Amygdala (tissue), 56 donors: ENCODE measurements at regions not wholly inside any gene's neighbourhood (a gene's known extent, or its start where the extent isn't known, plus 50 kb on each side); places are given as distances from the start of the nearest gene placed in this dataset.

ENCODE experiments used
- DNase-seq, 56 donors: peaks; one replicate each; lab custom pipeline; 2025; lab: John Stamatoyannopoulos, UW

DNA sequence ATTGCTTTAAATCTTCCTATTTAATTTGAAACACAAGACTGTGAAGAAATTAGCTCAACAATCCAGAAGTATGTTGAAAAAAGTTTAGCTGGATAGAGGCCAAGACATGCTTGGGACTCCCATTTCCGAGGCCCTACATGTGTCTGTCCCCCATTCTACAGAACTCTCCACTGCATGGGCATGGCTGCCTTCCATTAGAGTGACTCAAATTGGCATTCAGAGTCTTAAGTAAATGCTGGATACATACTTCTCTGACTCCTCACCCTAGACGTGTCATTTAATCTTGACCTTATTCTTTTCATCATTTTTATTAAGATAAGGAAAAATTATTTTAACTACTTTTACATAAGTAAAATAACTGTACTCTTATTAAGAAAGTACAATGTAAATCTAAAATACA is 530.4 kb upstream of the CDH9 start:
- no peak for DNase-seq

DNA sequence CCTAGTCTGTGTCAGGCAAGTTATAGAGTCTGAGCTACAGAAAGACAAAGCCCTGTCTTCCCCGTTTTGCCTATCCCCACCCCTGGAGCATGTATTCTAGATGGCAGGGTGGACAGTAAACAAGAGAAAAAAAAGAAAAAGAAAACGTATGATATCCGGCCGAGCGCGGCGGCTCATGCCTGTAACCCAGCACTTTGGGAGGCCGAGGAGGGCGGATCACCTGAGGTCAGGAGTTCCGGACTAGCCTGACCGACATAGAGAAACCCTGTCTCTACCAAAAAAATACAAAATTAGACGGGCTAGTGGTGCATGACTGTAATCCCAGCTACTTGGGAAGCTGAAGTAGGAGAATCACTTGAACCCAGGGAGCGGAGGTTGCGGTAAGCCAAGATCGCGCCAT is 523.0 kb upstream of the CDH9 start:
- no peak for DNase-seq

- no peak for DNase-seq
These were observed 510.1 kb upstream of the CDH9 start for GRCh38 chr5:27548484-27548883.

GRCh38 chr5:27535031-27535557 is 496.7 kb upstream of the CDH9 start:
- no peak for DNase-seq

GRCh38 chr5:27532305-27532704 is 493.9 kb upstream of the CDH9 start:
- no peak for DNase-seq

GRCh38 chr5:27524515-27524914 is 486.1 kb upstream of the CDH9 start:
- no peak for DNase-seq

DNA sequence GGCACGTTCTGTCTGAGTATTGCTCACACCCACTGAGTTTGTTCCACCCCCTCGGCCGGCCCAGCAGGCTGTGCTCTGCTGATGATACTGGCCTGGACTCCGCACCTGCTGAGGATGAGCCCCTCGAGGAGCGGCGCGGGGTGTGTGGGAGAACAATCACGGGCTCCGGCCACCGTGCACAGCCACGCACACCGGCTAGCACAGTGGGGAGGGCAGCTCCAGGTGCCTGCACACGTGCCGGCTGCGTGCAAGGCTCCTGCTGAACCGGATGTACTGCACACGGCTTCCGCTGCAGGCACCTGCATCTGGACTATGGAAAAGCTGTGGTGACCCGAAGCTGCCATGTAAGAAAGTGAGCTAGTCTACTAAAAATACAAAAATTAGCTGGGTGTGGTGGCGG is 485.2 kb upstream of the CDH9 start:
- DNase-seq: no peak

- DNase-seq: no peak
These were observed 478.1 kb upstream of the CDH9 start for GRCh38 chr5:27516437-27516836.

DNA sequence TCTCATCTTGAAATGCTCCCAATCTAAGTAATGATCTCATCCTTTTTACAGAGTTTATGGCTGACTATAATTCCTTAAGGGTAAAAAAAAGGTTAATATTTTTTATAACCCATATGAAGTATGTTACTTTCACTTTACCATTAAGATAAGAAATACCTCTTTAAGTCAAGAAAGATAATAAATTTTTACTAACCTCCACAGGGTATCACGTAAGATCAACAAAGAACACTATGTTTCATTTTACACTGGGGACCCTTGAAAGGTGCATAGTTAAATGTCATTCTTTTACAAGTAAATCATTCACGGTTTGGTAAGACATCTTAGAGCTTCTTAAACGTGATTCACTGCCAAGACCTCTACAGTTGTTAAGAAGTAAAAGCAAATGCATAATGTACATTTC is 472.7 kb upstream of the CDH9 start:
- no peak for DNase-seq

DNA sequence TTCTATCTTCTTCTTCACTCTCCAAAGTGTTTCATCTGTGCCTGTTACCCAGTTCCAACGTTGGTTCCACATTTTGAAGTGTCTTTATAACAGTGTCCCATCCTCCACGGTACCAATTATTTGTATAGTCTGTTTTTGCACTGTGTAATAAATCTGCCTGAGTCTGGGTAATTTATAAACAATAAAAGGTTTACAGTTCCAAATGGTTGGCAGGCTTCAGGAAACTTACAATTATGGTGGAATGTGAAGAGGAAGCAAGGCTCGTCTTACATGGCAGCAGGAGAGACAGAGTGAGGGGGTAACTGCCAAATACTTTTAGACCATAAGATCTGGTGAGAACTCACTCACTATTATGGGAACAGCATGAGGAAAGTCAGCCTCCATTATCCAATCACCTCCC is 465.4 kb upstream of the CDH9 start:
- DNase-seq: no peak

DNA sequence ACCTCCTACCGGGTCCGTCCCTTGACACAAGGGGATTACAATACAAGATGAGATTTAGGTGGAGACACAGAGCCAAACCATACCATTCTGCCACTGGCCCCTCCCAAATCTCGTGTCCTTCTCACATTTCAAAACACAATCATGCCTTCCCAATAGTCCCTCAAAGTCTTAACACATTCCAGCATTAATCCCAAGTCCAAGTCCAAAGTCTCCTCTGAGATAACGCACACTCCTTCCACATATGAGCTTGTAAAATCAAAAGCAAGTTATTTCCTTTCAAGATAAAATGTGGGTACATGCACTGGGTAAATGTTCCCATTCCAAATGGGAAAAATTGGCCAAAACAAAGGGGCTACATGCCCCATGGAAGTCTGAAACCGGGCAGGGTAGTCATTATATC is 463.9 kb upstream of the CDH9 start:
- no peak for DNase-seq

DNA sequence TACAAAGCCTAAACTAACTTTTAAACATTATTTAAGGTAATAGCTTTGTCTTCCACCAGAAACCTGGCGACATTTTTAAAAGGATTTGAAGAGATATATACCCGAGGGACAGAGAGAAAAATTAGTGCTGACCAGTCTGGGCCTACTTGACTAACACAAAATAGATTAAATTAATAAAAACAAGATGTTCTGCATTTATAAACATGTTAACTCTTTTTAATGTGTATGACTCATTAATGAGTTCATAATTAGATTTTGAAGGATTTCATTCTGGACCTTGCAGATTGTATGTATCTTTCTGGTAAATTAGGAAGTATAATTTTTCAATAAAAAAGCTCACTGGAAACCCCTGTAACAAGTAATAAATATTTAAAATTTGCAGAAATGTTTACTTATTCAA is 459.1 kb upstream of the CDH9 start:
- no peak for DNase-seq

DNA sequence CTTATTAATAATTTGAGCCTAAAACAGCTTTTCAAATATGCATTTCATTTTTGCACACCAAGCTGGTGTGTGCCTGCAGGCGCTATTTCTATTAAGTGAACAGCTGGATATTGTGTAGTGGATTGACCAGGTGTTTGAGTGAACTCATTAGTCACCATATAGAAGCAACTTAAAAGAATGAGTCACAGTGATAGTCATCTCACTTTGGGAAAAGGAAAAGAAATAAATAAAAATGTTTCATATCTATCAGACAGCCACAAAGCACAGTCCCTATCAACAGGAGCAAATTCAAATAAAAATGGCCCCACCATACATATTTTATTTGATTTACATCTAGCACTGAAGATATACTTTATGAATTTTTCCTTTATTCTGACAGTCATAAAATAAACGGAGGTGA is 456.5 kb upstream of the CDH9 start:
- DNase-seq: no peak

DNA sequence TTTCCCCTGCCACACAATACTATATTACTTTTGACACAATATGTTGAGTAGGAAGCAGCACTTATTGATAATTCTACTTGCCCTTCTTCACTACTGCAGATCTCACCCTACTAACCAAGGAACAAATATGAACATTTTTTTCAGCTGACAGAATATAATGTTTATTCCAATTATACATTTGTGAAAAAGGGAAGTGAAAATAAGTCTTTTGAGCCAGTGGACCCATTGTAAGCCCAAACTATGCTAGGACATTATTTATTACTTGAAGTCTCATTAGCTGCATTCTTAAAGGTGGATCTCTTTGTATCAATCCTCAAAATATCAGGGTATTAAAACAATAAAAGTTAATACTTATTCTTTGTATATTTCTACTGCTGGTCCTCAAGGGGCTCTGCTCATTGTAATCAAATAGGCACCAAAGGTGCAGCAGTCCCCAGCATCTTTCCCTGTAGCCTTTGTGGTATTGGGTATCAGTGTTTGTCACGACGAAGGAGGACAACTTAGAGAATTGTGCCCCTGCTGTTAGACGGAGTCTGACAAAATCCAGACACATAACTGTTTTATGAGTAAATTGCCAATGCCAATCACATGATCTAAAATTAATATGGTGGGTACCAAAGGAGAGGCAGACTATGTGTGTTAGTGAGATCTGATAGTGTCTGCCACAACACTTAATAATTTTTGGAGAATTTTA is 453.5 kb upstream of the CDH9 start:
- no peak for DNase-seq

DNA sequence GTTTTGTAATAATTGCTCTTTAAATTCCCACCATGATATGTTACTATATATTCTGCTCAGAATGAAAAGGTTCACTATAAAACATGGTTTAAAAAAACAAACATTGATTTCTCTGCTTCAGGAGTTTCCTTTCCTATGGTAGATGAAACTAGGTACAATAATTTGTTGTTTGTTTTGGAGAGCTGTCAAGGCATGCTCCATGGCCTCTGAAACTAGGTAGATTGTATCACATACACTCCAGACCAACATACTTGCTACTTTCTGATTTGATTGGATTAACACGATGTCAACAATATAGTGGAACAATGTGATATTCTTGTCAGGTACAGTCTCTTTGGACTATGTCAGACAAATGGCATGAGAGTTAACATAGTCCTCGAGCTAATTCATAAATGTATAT is 452.7 kb upstream of the CDH9 start:
- DNase-seq: no peak

GRCh38 chr5:27489701-27490100 is 451.3 kb upstream of the CDH9 start:
- no peak for DNase-seq

GRCh38 chr5:27482663-27483062 is 444.3 kb upstream of the CDH9 start:
- no peak for DNase-seq

DNA sequence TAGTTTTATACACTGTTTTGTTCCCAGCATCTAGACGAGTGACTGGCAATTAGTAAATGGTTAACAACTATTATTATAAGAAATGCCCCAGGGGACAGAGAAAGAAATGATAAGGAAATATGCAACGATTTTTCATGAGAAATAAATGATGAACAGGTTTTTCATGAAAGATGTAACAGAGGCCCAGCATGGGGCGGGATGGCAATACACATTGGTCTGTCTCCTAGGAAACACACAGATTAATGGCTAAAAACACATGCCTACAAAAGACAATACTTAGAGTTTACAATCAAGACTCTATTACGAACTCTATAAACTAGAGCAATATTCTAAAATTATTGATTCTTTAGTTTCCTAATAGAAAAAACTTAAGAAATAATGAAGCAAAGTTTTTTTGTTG is 441.5 kb upstream of the CDH9 start:
- DNase-seq: no peak

DNA sequence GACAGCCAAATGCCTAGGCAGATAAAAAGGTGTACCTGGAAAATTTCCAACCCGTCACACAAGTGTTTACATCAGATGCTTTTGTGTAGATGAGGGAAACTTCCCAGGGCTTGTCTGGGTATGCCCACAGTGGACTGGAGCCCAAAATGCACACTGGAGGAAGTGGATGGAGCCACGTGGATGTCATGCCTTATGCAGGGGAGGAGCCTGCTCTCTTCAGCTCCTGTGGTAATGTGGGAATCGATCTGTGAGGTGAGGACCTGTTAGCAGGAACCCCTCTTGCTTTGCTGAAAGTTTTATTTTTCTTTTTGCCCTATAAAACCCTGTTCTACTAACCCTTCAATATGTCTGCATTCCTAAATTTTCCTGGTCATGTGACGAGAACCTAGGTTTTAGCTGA is 439.2 kb upstream of the CDH9 start:
- DNase-seq: no peak

DNA sequence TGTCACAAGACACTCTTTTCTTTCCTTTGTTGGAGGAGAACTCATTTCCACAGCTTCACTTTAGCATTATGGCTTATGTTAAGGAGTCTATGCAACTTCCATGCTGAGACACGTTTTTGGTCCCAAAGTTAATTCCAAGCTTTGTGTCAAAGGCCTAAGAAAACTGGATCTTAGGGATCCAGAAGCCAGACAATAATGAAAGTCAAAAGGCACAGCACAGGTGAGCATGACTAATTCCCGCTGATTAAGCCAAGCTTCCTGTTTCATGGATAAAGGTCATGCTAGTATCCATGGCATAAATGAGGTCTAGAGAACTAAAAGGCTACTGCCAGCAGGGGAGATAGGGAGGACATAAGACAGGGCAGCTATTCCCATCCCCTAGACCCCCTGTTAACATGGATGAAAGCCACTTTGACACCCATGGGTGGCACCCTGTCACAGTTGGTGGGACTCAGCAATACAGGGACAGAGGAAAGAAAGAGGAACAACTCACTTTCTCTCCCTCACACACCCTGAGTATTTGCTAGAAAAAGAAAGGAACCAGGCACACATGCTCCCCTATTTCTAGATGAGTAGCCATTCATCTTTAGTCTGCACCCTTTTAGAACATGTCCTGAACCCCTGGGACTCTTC is 438.1 kb upstream of the CDH9 start:
- no peak for DNase-seq

- no peak for DNase-seq
These were observed 436.7 kb upstream of the CDH9 start for GRCh38 chr5:27475063-27475462.

- DNase-seq: no peak
These were observed 436.0 kb upstream of the CDH9 start for GRCh38 chr5:27474395-27474794.

- DNase-seq: no peak
These were observed 435.6 kb upstream of the CDH9 start for GRCh38 chr5:27474047-27474309.
